Dermis microvascular lymphatic vessel endothelial cell (primary cell): ENCODE measurements at regions not wholly inside any gene's neighbourhood (a gene's known extent, or its start where the extent isn't known, plus 50 kb on each side); places are given as distances from the start of the nearest gene placed in this dataset.
"Not testable (repeated sequence)": the region's sequence is repeated elsewhere in the genome, so short reads cannot be mapped to it uniquely, and the experiment has no call there.

Experiments used
- DNase-seq, 2 donors: peaks; one replicate each; pipeline versions ENCODE4 v3.0.0 to v3.0.0-alpha.2; 2010; ENCODE audit warnings: low read depth in 2 of 2

DNA sequence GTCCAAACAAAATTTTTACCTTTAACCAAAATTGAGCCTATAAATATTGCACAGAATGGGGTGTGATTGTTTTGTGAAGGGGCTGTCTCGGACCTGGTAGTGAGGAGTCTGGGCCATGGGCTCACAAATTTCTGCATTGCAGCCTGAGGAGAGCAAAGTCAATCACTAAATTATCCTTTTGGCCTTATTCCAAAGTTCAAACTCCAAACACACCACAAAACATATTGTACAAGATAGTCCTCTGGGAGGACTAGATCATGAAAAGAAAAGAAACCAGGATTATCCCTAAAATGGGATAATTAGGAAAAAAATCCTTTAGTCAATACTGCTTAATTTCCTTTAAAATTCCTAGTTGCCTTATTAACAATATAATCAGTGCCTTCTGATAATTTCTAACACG is 115.5 kb downstream of the BUB3 start:
- DNase-seq = no peak

GRCh38 chr10:123270221-123270620 is 116.0 kb downstream of the BUB3 start:
- DNase-seq = no peak

DNA sequence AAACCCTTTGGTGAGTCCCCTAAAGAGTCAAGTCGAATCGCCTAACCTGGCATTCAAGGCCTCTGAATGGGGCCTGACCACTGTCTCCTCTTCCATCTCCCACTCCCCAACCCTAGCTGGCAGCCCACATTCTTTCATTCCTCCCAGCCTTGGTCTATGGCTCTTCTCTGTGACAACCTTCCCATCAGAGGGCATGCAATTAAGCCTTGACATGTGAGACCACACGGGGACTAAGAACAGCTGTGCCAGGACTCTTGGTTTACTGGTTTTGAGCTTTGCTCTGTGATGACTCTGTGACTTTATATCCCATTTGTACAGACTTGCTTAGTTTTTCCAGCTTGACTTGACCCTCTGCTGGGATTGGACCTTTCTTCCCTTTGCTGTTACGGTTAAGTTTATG is 116.6 kb downstream of the BUB3 start:
- no peak for DNase-seq

DNA sequence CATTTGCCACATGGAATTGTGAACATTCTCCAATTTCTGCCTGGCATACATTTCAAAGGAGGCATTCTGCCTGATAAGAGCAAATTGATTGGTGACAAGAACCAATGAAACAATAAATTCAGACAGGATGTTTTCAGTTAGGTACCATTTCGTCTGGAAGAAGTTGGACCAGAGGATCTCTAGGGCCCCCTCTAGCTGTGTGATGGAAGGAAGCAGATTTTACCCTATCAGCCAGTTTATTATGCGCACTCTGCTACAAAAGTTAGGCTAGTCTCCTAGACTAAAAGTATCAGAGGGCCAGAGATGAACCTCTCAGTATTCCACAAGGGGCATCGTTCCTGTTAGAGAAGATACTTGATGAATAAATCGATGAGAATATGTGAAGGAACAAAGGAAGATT is 118.0 kb downstream of the BUB3 start:
- DNase-seq = no peak

- DNase-seq = no peak
These were observed 120.3 kb downstream of the BUB3 start for GRCh38 chr10:123274306-123275135.

- no peak for DNase-seq
These were observed 120.9 kb downstream of the BUB3 start for GRCh38 chr10:123275136-123275564.

- no peak for DNase-seq
These were observed 124.2 kb downstream of the BUB3 start for GRCh38 chr10:123278445-123278844.

GRCh38 chr10:123283371-123283770 is 129.2 kb downstream of the BUB3 start:
- not testable (repeated sequence) for DNase-seq

- DNase-seq = no peak
These were observed 129.8 kb downstream of the BUB3 start for GRCh38 chr10:123284022-123284421.

GRCh38 chr10:123287594-123288247 is 133.5 kb downstream of the BUB3 start:
- no peak for DNase-seq

DNA sequence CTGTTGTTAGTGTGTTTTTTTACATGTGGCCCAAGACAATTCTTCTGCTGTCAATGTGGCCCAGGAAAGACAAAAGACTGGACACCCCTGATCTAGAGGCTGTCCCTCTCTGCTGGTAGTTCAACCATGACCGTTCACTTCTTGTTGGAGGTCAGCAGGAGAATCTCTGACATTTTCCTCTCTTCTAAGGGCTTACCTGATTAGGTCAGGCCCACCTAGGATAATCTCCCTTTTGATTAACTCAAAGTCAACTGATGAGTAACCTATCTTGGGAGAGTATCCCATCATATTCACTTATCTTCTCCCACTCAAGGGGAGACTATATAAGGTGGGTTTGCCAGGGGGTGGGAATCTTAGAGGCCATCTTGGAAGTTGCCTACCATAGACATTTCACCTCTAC is 135.2 kb downstream of the BUB3 start:
- DNase-seq = no peak

DNA sequence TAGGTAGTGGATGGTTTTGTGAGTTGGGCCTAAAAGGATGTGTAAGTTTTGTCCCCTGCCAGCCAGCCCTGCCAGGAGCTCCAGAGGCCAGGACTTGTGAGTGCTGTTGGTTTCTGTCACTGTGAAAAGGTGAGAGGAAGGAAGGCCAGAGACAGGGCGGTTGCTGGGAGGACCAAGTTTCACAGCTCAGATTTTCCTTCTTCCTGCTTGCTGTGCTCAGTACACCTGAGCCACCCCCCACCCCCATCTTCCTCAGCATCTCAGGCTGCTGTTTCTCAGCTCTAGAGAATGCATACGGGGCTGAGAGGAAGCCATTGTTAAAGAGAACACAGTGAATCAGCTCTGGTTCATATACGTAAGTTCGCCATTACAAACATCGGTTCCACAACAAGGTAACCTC is 139.9 kb downstream of the BUB3 start:
- no peak for DNase-seq

- DNase-seq = no peak
These were observed 140.7 kb downstream of the BUB3 start for GRCh38 chr10:123294886-123295285.

DNA sequence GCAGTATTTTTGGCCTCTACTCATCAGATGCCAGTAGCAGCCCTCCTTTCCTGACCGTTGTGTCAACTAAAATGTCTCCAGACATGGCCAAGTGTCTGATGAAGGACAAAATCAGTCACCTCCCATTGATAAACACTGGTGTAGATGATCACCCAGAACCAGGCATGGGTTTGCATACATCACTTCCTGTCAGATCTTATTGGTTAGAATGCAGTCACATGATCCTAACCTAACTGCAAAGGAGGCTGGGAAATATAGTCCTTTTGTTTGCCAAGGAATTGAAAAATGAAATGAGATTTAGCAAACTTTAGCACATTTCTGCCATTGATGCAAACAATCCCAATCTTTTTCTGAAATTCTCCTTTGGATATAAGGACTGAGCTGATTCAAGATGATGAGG is 141.4 kb downstream of the BUB3 start:
- no peak for DNase-seq

GRCh38 chr10:123297175-123297574 is 143.0 kb downstream of the BUB3 start:
- no peak for DNase-seq

DNA sequence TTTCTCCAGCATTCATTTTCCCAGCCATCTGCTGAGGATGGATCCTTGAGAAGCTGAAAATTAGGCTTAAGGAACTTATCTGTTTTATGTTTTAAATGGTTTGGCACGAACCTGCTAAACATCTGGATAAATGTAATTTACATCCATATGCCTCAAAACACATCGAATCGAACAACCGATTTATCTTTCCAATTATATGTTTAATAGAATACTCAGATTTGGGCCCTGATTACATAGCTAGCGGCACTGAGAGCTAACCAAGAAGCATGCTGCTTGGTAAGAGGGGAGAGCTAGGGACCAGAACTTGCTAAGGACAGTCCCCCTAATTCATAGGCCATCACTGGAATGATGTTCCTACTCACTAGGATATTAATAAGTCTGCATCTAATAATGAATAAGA is 144.4 kb downstream of the BUB3 start:
- DNase-seq = no peak

DNA sequence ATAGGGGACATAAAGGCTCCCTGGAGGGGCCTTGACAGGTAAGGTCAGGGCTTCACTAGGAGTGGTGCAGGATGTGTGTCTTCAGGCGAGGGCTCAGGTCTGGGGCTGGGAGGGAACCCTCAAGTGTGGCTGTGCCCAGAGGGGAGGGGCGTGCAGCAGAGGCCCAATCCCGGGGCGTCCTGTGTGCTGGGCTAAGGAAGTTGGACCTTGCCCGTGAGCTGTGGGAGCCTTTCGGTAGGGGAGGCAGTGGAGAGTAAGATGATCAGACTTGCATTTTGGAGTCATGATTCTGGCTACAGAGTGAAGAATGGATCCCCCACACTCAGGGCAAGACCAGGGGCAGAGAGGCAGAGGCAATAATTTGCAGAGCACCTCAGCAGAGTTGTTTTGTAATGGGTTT is 145.4 kb downstream of the BUB3 start:
- no peak for DNase-seq

- peak in 1 of 2 donors; percentile 12 for DNase-seq
These were observed 147.1 kb downstream of the BUB3 start for GRCh38 chr10:123301077-123301857.

DNA sequence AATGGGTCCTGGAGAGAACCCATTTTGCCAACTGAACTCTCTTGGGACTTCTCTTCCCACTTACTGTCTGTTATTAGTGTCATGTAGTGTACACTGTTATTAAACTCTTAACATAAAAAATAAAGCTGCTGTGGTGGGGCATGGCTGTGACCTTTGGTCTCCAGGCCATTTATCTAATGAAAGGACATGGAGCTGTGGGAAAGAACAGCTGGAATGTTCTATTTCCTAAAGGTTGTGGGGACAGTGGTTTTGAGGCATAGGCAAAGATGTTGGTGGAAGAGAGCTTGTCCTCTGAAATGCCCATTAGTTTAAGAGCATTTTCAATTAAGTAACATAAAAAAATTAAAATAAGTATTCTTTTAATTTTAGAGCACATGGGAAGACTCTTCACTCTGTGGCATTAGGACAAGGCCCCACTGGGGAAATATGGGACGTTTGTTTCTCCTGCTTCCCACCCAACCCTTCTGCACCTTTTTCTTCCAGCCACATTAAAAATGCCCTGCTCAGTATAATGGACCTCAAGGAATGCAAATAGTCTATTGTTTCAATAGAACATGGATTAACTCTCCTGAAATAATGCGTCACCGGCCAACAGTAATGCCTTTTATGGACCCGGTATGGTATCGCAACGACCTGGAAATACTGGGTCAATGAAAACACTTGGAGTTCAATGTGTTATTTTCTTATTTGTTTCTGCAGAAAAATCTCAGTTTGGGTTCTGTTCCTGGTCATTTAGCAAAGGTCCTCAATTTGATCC is 149.6 kb downstream of the BUB3 start:
- no peak for DNase-seq

GRCh38 chr10:123305671-123306070 is 151.5 kb downstream of the BUB3 start:
- DNase-seq = no peak

- no peak for DNase-seq
These were observed 152.1 kb downstream of the BUB3 start for GRCh38 chr10:123306290-123306689.

DNA sequence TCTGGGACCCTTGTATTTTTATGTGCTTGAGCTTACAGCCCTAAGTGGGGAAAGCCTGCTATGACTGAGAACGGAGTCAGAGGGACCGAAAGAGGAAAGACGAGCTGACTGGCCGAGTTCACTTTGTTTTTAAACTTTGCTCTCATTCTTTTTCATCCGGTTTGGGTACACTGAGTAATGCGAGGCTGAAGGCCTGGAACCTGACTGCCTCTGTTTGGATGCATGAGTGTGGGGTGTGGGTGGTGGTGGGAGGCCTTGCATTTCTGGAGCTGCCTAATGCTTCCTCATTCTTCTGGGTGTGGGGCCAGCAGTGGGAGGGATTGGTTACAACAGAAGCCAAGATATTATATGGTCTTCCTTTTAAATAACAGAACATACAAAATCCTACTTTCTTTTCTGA is 155.5 kb downstream of the BUB3 start:
- DNase-seq = peak; percentile 8 to 11
